Esophagus muscularis mucosa (tissue), 4 donors: ENCODE measurements at regions not wholly inside any gene's neighbourhood (a gene's known extent, or its start where the extent isn't known, plus 50 kb on each side); places are given as distances from the start of the nearest gene placed in this dataset.
"Not testable (repeated sequence)": the region's sequence is repeated elsewhere in the genome, so short reads cannot be mapped to it uniquely, and the experiment has no call there.

Source experiments
- DNase-seq: peaks from one replicate; pipeline ENCODE4 v3.0.0-alpha.2; 2017; ENCODE audit errors: extremely low spot score
- H3K27ac ChIP-seq, 4 donors: fragments of 200-600 bp; sonication (generic); replicated peaks in 1 of 4; 1 replicate in 3 of 4; 2 replicates in 1 of 4; pipeline ENCODE4 v1.5.1; 2016 to 2019; ENCODE audit warnings: mild to moderate bottlenecking in 1 of 4
- H3K27me3 ChIP-seq, 4 donors: fragments of 200-600 bp; sonication (generic); one replicate each; pipeline versions ENCODE4 v1.5.1 to v1.6.0; 2016 to 2019
- H3K36me3 ChIP-seq, 4 donors: fragments of 200-600 bp; sonication (generic); one replicate each; pipeline ENCODE4 v1.5.1; 2016 to 2019
- H3K4me1 ChIP-seq, 4 donors: fragments of 200-600 bp; sonication (generic); one replicate each; pipeline ENCODE4 v1.5.1; 2016 to 2019
- H3K4me3 ChIP-seq, 4 donors: fragments of 200-600 bp; sonication (generic); 1 replicate in 2 of 4; 2 replicates in 2 of 4; pipeline ENCODE4 v1.5.1; 2016 to 2019; ENCODE audit warnings: mild to moderate bottlenecking in 4 of 4, moderate library complexity in 1 of 4
- H3K9me3 ChIP-seq, 4 donors: fragments of 200-600 bp; sonication (generic); 1 replicate in 3 of 4; 2 replicates in 1 of 4; pipeline ENCODE4 v1.5.1; 2016 to 2019
- CTCF ChIP-seq, 3 experiments: fragments of 200-600 bp in 2 of 3; fragments of 450-650 bp in 1 of 3; sonication (generic) in 2 of 3; IDR thresholded peaks; one replicate each; pipeline ENCODE4 v1.5.1; 2017 to 2019; ENCODE audit warnings: antibody characterized with exemption in 3 of 3, mild to moderate bottlenecking in 2 of 3, moderate library complexity in 1 of 3
- EP300 ChIP-seq: sonication (generic); formaldehyde crosslinking; IDR thresholded peaks from one replicate; pipeline ENCODE4 v1.6.1; 2017; ENCODE audit warnings: antibody characterized with exemption
- POLR2A ChIP-seq: fragments of 450-650 bp; IDR thresholded peaks from one replicate; pipeline ENCODE4 v1.6.1; 2017; ENCODE audit warnings: antibody characterized with exemption, moderate library complexity, mild to moderate bottlenecking, low read depth
- POLR2AphosphoS5 ChIP-seq, 2 donors: sonication (generic); formaldehyde crosslinking; IDR thresholded peaks; one replicate each; pipeline ENCODE4 v1.6.1; 2017; ENCODE audit warnings: antibody characterized with exemption in 2 of 2
- WGBS: methylation state at CpG from one replicate; pipeline ENCODE4 v1.1.5; 2018; 5-methylcytosine and 5-hydroxymethylcytosine counted together
- intact Hi-C: fragments of 100-400 bp; cut with DNase I; formaldehyde crosslinking; loops from one replicate; pipeline ENCODE4 v1.15.1; 2023

- DNase-seq, result no peak
- Histone ChIP-seq H3K4me3 (no peak overlapping the region), H3K4me1 (no peaks in the 10 kb centered on the region), H3K36me3 (no peaks in the 10 kb centered on the region), H3K27ac (no peak overlapping the region), H3K27me3 (no peaks in the 10 kb centered on the region), H3K9me3 (no peaks in the 10 kb centered on the region)
- 64% methylated on average over 1 of the region's 1 CpG for WGBS
- TF ChIP-seq POLR2A, result no peak
- no peak for TF ChIP-seq POLR2AphosphoS5 (IDR thresholded peaks at IDR 0.05)
- TF ChIP-seq CTCF (IDR thresholded peaks at IDR 0.05), result no peak
- TF ChIP-seq EP300, result no peak
- intact Hi-C loops, result no loop called here
Measured at GRCh38 chr2:182664212-182664611, 51.8 kb upstream of the DNAJC10 start.

- H3K4me3 ChIP-seq, H3K27ac ChIP-seq, H3K4me1 ChIP-seq, intact Hi-C loops, H3K9me3 ChIP-seq, DNase-seq, H3K36me3 ChIP-seq, H3K27me3 ChIP-seq: not testable (repeated sequence)
- WGBS, result 82% methylated on average over 3 of the region's 3 CpGs
Measured at GRCh38 chr2:182665500-182665899, 50.6 kb upstream of the DNAJC10 start.
